Esophagus muscularis mucosa (tissue), 4 donors: ENCODE measurements at regions not wholly inside any gene's neighbourhood (a gene's known extent, or its start where the extent isn't known, plus 50 kb on each side); places are given as distances from the start of the nearest gene placed in this dataset.

Source experiments
- DNase-seq: peaks from one replicate; pipeline ENCODE4 v3.0.0-alpha.2; 2017; ENCODE audit errors: extremely low spot score
- H3K27ac ChIP-seq, 4 donors: fragments of 200-600 bp; sonication (generic); replicated peaks in 1 of 4; 1 replicate in 3 of 4; 2 replicates in 1 of 4; pipeline ENCODE4 v1.5.1; 2016 to 2019; ENCODE audit warnings: mild to moderate bottlenecking in 1 of 4
- H3K27me3 ChIP-seq, 4 donors: fragments of 200-600 bp; sonication (generic); one replicate each; pipeline versions ENCODE4 v1.5.1 to v1.6.0; 2016 to 2019
- H3K36me3 ChIP-seq, 4 donors: fragments of 200-600 bp; sonication (generic); one replicate each; pipeline ENCODE4 v1.5.1; 2016 to 2019
- H3K4me1 ChIP-seq, 4 donors: fragments of 200-600 bp; sonication (generic); one replicate each; pipeline ENCODE4 v1.5.1; 2016 to 2019
- H3K4me3 ChIP-seq, 4 donors: fragments of 200-600 bp; sonication (generic); 1 replicate in 2 of 4; 2 replicates in 2 of 4; pipeline ENCODE4 v1.5.1; 2016 to 2019; ENCODE audit warnings: mild to moderate bottlenecking in 4 of 4, moderate library complexity in 1 of 4
- H3K9me3 ChIP-seq, 4 donors: fragments of 200-600 bp; sonication (generic); 1 replicate in 3 of 4; 2 replicates in 1 of 4; pipeline ENCODE4 v1.5.1; 2016 to 2019
- EP300 ChIP-seq: sonication (generic); formaldehyde crosslinking; IDR thresholded peaks from one replicate; pipeline ENCODE4 v1.6.1; 2017; ENCODE audit warnings: antibody characterized with exemption
- POLR2A ChIP-seq: fragments of 450-650 bp; IDR thresholded peaks from one replicate; pipeline ENCODE4 v1.6.1; 2017; ENCODE audit warnings: antibody characterized with exemption, moderate library complexity, mild to moderate bottlenecking, low read depth
- POLR2AphosphoS5 ChIP-seq, 2 donors: sonication (generic); formaldehyde crosslinking; IDR thresholded peaks; one replicate each; pipeline ENCODE4 v1.6.1; 2017; ENCODE audit warnings: antibody characterized with exemption in 2 of 2
- WGBS: methylation state at CpG from one replicate; pipeline ENCODE4 v1.1.5; 2018; 5-methylcytosine and 5-hydroxymethylcytosine counted together
- intact Hi-C: fragments of 100-400 bp; cut with DNase I; formaldehyde crosslinking; loops from one replicate; pipeline ENCODE4 v1.15.1; 2023
- TF ChIP-seq, protein P1 (sequence below), 3 experiments: fragments of 200-600 bp in 2 of 3; fragments of 450-650 bp in 1 of 3; sonication (generic) in 2 of 3; IDR thresholded peaks; one replicate each; pipeline ENCODE4 v1.5.1; 2017 to 2019; ENCODE audit warnings: antibody characterized with exemption in 3 of 3, mild to moderate bottlenecking in 2 of 3, moderate library complexity in 1 of 3

- Histone ChIP-seq H3K36me3 (no peaks in the 10 kb centered on the region), H3K27me3 (no peaks in the 10 kb centered on the region), H3K9me3 (no peaks in the 10 kb centered on the region), H3K4me1 (peaks cover 0 to 5% (median 2%) of the 10 kb centered on the region in 4 donors), H3K4me3 (no peak overlapping the region), H3K27ac (no peak overlapping the region)
- intact Hi-C loops, result no loop called here
- no peak for TF ChIP-seq POLR2A
- TF ChIP-seq EP300, result no peak
- TF ChIP-seq, protein P1, sequence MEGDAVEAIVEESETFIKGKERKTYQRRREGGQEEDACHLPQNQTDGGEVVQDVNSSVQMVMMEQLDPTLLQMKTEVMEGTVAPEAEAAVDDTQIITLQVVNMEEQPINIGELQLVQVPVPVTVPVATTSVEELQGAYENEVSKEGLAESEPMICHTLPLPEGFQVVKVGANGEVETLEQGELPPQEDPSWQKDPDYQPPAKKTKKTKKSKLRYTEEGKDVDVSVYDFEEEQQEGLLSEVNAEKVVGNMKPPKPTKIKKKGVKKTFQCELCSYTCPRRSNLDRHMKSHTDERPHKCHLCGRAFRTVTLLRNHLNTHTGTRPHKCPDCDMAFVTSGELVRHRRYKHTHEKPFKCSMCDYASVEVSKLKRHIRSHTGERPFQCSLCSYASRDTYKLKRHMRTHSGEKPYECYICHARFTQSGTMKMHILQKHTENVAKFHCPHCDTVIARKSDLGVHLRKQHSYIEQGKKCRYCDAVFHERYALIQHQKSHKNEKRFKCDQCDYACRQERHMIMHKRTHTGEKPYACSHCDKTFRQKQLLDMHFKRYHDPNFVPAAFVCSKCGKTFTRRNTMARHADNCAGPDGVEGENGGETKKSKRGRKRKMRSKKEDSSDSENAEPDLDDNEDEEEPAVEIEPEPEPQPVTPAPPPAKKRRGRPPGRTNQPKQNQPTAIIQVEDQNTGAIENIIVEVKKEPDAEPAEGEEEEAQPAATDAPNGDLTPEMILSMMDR (IDR thresholded peaks at IDR 0.05), result no peak
- TF ChIP-seq POLR2AphosphoS5 (IDR thresholded peaks at IDR 0.05), result no peak
- WGBS, result 82% methylated on average over 9 of the region's 9 CpGs
- DNase-seq, result no peak
These were observed 176.1 kb upstream of the PPARGC1A start for GRCh38 chr4:24065974-24066373.

DNA sequence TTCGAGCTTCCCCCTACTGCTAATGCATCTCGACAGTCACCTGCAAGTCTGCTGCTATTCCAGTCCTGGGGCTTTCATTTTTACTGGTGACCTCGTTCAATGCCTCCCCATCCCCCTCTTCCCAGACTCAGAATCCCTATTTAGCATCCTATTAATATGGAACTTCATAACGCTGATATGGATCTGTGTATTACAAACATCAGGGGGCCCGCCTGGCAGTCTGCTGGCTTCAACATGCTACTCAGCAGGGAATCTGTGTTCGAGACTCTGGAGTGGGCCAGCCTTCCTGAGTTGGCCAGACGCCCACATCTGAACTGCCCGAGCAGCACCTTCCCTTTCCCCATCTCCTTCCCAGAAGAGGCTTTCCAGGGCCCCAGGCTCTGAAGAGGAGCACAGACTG is 173.9 kb upstream of the PPARGC1A start:
- 73% methylated on average over 8 of the region's 8 CpGs for WGBS
- Histone ChIP-seq H3K4me3 (no peak overlapping the region), H3K36me3 (no peaks in the 10 kb centered on the region), H3K9me3 (no peaks in the 10 kb centered on the region), H3K27me3 (no peaks in the 10 kb centered on the region), H3K4me1 (peaks cover 0 to 5% (median 2%) of the 10 kb centered on the region in 4 donors), H3K27ac (no peak overlapping the region)
- TF ChIP-seq POLR2AphosphoS5 (IDR thresholded peaks at IDR 0.05), result no peak
- TF ChIP-seq, protein P1 (IDR thresholded peaks at IDR 0.05), result no peak
- intact Hi-C loops, result no loop called here
- no peak for DNase-seq

DNA sequence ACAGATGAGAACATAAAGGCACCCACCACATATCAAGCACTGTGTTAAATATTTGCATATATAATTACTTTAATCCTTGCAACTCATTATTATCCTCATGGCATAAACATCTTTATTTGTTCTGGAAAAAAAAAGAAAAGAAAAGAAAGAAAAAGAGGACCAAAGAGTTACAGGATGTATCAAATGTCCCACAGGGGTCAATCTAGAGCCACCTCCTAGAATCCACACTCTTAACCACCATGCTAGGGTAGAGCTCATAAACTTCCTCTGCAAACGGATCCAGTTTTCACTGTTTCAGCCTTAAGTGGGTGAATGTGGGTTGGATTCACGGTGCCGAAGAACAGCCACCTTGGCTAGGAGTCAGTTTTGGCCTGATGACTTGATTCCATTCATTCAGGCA is 171.1 kb upstream of the PPARGC1A start:
- H3K9me3 ChIP-seq, result no peaks in the 10 kb centered on the region
- no peak for TF ChIP-seq EP300
- TF ChIP-seq POLR2A, result no peak
- TF ChIP-seq, protein P1 (IDR thresholded peaks at IDR 0.05), result no peak
- no peak for TF ChIP-seq POLR2AphosphoS5 (IDR thresholded peaks at IDR 0.05)
- no peaks in the 10 kb centered on the region for H3K27me3 ChIP-seq
- no peak overlapping the region for H3K4me3 ChIP-seq
- DNase-seq, result no peak
- intact Hi-C loops, result no loop called here
- H3K4me1 ChIP-seq, result no peaks in the 10 kb centered on the region
- no peaks in the 10 kb centered on the region for H3K36me3 ChIP-seq
- 87% methylated on average over 3 of the region's 3 CpGs for WGBS
- no peak overlapping the region for H3K27ac ChIP-seq

- TF ChIP-seq POLR2AphosphoS5 (IDR thresholded peaks at IDR 0.05) (no peak), POLR2A (no peak), EP300 (no peak)
- TF ChIP-seq, protein P1 (IDR thresholded peaks at IDR 0.05), result no peak
- WGBS, result 97% methylated on average over 5 of the region's 5 CpGs
- intact Hi-C loops, result no loop called here
- H3K36me3 ChIP-seq, result no peaks in the 10 kb centered on the region
- no peaks in the 10 kb centered on the region for H3K27me3 ChIP-seq
- H3K4me1 ChIP-seq, result no peaks in the 10 kb centered on the region
- no peak for DNase-seq
- H3K4me3 ChIP-seq, result no peak overlapping the region
- H3K9me3 ChIP-seq, result no peaks in the 10 kb centered on the region
- no peak overlapping the region for H3K27ac ChIP-seq
These were observed 170.0 kb upstream of the PPARGC1A start for GRCh38 chr4:24059839-24060238.

DNA sequence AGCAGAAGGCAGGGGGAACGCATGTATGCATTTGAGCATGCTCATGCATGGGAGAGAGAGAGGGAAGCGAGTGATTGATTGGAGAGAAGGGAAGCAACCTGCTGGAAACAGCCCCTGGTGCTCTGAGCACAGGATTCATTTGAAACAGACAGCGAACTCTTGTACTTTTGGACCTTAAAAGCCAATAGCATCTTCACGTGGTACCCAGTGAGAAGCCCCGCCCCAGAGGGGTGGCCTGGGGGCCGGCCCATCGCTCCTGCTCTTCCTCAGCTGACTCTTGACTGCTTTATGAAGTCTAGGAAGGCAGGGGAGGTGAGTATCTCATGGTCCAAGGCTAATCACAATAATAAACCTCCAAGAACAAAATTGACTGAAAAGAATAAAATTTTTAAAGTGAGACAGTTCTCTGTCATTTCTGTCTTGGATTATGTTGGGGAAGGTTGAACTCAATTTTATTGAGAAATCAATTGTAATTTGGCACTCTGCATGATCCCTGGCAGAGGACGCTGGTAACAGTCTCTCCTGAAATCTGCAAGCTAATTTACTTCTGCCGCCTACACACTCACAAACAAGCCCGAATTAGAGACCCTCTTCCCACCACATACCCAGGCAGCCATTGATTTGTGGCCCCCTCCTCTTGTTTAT is 168.2 kb upstream of the PPARGC1A start:
- Histone ChIP-seq H3K27ac (no peak overlapping the region), H3K4me3 (no peak overlapping the region), H3K27me3 (no peaks in the 10 kb centered on the region), H3K36me3 (no peaks in the 10 kb centered on the region), H3K4me1 (no peaks in the 10 kb centered on the region), H3K9me3 (no peaks in the 10 kb centered on the region)
- 81% methylated on average over 10 of the region's 10 CpGs for WGBS
- intact Hi-C loops, result no loop called here
- DNase-seq, result no peak
- TF ChIP-seq POLR2AphosphoS5 (IDR thresholded peaks at IDR 0.05) (no peak), POLR2A (no peak), EP300 (no peak)
- TF ChIP-seq, protein P1 (IDR thresholded peaks at IDR 0.05), result no peak
